ENCODE measurements at regions not wholly inside any gene's neighbourhood (a gene's known extent, or its start where the extent isn't known, plus 50 kb on each side); places are given as distances from the start of the nearest gene placed in this dataset.

- Mint-ChIP-seq H3K27ac (ENCODE audit: low read depth, unreplicated experiment) (no peak overlapping the region), H3K36me3 (ENCODE audit: insufficient read depth, unreplicated experiment) (no peaks in the 10 kb centered on the region), H3K27me3 (ENCODE audit: insufficient read depth, unreplicated experiment) (no peaks in the 10 kb centered on the region), H3K4me3 (ENCODE audit: unreplicated experiment) (no peak overlapping the region), H3K9me3 (ENCODE audit: unreplicated experiment) (no peaks in the 10 kb centered on the region), H3K4me1 (ENCODE audit: insufficient read depth, unreplicated experiment) (no peaks in the 10 kb centered on the region)
- no peak for TF ChIP-seq CTCF (IDR thresholded peaks at IDR 0.05; ENCODE audit: unreplicated experiment)
- CTCF ChIA-PET, result interaction anchor here (0.6 to 1.2 kb wide), 3 partner anchors 29 to 59 kb away, joined by 3 to 5 read pairs (median 3); no protein-coding TSS in a partner anchor
- intact Hi-C loops (cut with micrococcal nuclease), result no loop called here
- no TSS peak for BruUV-seq (replicated peaks)
- POLR2A ChIA-PET, result no interaction called here
- DNase-seq (ENCODE audit: unreplicated experiment), result no peak
Observed at GRCh38 chr10:52616395-52616764, 156.2 kb downstream of the MBL2 start.

- DNase-seq (ENCODE audit: unreplicated experiment), result no peak
- ChIA-PET CTCF (interaction anchor here (1.2 kb wide), 1 partner anchor 123 kb away, joined by 3 read pairs; no protein-coding TSS in a partner anchor), POLR2A (no interaction called here)
- Mint-ChIP-seq H3K36me3 (ENCODE audit: insufficient read depth, unreplicated experiment) (no peaks in the 10 kb centered on the region), H3K9me3 (ENCODE audit: unreplicated experiment) (no peaks in the 10 kb centered on the region), H3K27me3 (ENCODE audit: insufficient read depth, unreplicated experiment) (no peaks in the 10 kb centered on the region), H3K4me1 (ENCODE audit: insufficient read depth, unreplicated experiment) (no peaks in the 10 kb centered on the region), H3K4me3 (ENCODE audit: unreplicated experiment) (no peak overlapping the region), H3K27ac (ENCODE audit: low read depth, unreplicated experiment) (no peak overlapping the region)
- intact Hi-C loops (cut with micrococcal nuclease), result no loop called here
- no peak for TF ChIP-seq CTCF (IDR thresholded peaks at IDR 0.05; ENCODE audit: unreplicated experiment)
- no TSS peak for BruUV-seq (replicated peaks)
Observed at GRCh38 chr10:52617346-52617745, 155.2 kb downstream of the MBL2 start.

- ChIA-PET CTCF (interaction anchor here (0.6 to 1.7 kb wide), 2 partner anchors 227 to 311 kb away, joined by 3 to 6 read pairs; no protein-coding TSS in a partner anchor), POLR2A (no interaction called here)
- Mint-ChIP-seq H3K9me3 (ENCODE audit: unreplicated experiment) (no peaks in the 10 kb centered on the region), H3K27ac (ENCODE audit: low read depth, unreplicated experiment) (no peak overlapping the region), H3K27me3 (ENCODE audit: insufficient read depth, unreplicated experiment) (no peaks in the 10 kb centered on the region), H3K4me3 (ENCODE audit: unreplicated experiment) (no peak overlapping the region), H3K36me3 (ENCODE audit: insufficient read depth, unreplicated experiment) (no peaks in the 10 kb centered on the region), H3K4me1 (ENCODE audit: insufficient read depth, unreplicated experiment) (no peaks in the 10 kb centered on the region)
- no peak for TF ChIP-seq CTCF (IDR thresholded peaks at IDR 0.05; ENCODE audit: unreplicated experiment)
- intact Hi-C loops (cut with micrococcal nuclease), result no loop called here
- DNase-seq (ENCODE audit: unreplicated experiment), result no peak
- BruUV-seq (replicated peaks), result no TSS peak
Observed at GRCh38 chr10:52619052-52619451, 153.5 kb downstream of the MBL2 start.

- ChIA-PET POLR2A (no interaction called here), CTCF (interaction anchor here (0.7 to 1.3 kb wide), 4 partner anchors 23 to 315 kb away, joined by 3 to 9 read pairs (median 4); partner anchors contain the start of gene DKK1)
- no peaks in the 10 kb centered on the region for H3K36me3 Mint-ChIP-seq (ENCODE audit: insufficient read depth, unreplicated experiment)
- no TSS peak for BruUV-seq (replicated peaks)
- no peak overlapping the region for H3K4me3 Mint-ChIP-seq (ENCODE audit: unreplicated experiment)
- no peak for DNase-seq (ENCODE audit: unreplicated experiment)
- H3K27ac Mint-ChIP-seq (ENCODE audit: low read depth, unreplicated experiment), result no peak overlapping the region
- no peaks in the 10 kb centered on the region for H3K4me1 Mint-ChIP-seq (ENCODE audit: insufficient read depth, unreplicated experiment)
- no peaks in the 10 kb centered on the region for H3K9me3 Mint-ChIP-seq (ENCODE audit: unreplicated experiment)
- intact Hi-C loops (cut with micrococcal nuclease), result no loop called here
- no peak for TF ChIP-seq CTCF (IDR thresholded peaks at IDR 0.05; ENCODE audit: unreplicated experiment)
- peaks cover 10% of the 10 kb centered on the region for H3K27me3 Mint-ChIP-seq (ENCODE audit: insufficient read depth, unreplicated experiment)
Observed at GRCh38 chr10:52621635-52622079, 150.9 kb downstream of the MBL2 start.

Data from MCF 10A (cell line).